Keratinocyte (primary cell): ENCODE measurements at regions not wholly inside any gene's neighbourhood (a gene's known extent, or its start where the extent isn't known, plus 50 kb on each side); places are given as distances from the start of the nearest gene placed in this dataset.

Experiments
- CTCF ChIP-seq, 3 experiments: IDR thresholded peaks in 1 of 3; conservative IDR thresholded peaks in 1 of 3; optimal IDR thresholded peaks in 1 of 3; 2 replicates in 2 of 3; 3 replicates in 1 of 3; pipeline versions ENCODE3 to v1.5.1; 2011; ENCODE audit warnings: low read length in 3 of 3, mild to moderate bottlenecking in 3 of 3, moderate library complexity in 2 of 3, control low read depth in 1 of 3, inconsistent platforms in 1 of 3; ENCODE audit not compliant: insufficient read depth in 2 of 3; ENCODE audit errors: extremely low read depth in 1 of 3
- EZH2 ChIP-seq: IDR thresholded peaks from one replicate; pipeline ENCODE4 v1.6.1; 2012; ENCODE audit warnings: inconsistent platforms, mild to moderate bottlenecking, low read length, moderate library complexity

DNA sequence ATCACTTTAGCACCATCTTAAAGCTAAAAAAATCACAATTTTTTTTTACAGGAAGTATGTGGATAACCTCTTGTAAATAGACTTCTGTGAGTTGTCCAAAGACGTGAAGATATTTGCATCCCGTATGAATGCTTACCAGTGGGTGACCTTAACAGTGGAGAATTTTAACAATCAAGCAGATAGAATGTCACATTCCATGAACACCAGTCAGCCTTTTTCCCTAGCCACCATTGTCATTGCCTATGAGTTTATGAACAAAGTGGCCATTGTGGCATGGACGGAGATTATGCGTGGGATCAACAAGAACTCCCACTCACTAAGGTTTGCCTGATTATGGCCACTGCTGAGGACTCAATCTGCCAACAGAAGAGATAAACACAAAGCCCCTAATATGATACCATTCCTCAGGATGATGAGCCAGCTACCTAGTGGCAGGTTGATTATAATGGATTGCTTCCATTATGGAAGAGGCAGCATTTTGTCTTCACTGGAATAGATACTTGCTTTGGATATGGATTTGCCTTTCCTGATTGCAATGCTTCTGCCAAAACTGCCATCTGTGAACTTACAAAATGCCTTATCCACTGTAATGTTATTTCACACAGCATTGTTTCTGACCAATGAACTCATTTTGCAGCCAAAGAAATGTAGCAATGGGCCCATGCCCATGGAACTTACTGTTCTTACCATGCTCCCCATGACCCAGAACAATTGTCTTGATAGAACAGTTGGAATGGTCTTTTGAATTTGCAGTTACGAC is 830.9 kb upstream of the NDST4 start:
- no peak for TF ChIP-seq CTCF (optimal IDR thresholded peaks at IDR 0.05 in 1 of 3, IDR thresholded peaks at IDR 0.05 in 1 of 3, conservative IDR thresholded peaks at IDR 0.05 in 1 of 3; ENCODE audit: extremely low read depth in 1 of 3, insufficient read depth in 2 of 3, low read length in 3 of 3)
- TF ChIP-seq EZH2 = no peak
